GM19328 (cell line): ENCODE measurements at regions not wholly inside any gene's neighbourhood (a gene's known extent, or its start where the extent isn't known, plus 50 kb on each side); places are given as distances from the start of the nearest gene placed in this dataset.
"Not testable (repeated sequence)": the region's sequence is repeated elsewhere in the genome, so short reads cannot be mapped to it uniquely, and the experiment has no call there.

Experiments used
- ATAC-seq: cut with Tn5 transposase; IDR thresholded peaks from one replicate; pipeline ENCODE4 v1.9.1; 2021; ENCODE audit warnings: mild to moderate bottlenecking, moderate library complexity; ENCODE audit not compliant: unreplicated experiment

GRCh38 chr11:92122561-92122960 is 102.1 kb upstream of the FAT3 start:
- ATAC-seq = no peak

GRCh38 chr11:92111287-92111686 is 113.3 kb upstream of the FAT3 start:
- no peak for ATAC-seq

GRCh38 chr11:92109466-92109865 is 115.2 kb upstream of the FAT3 start:
- no peak for ATAC-seq

GRCh38 chr11:92107331-92107730 is 117.3 kb upstream of the FAT3 start:
- no peak for ATAC-seq

- ATAC-seq = no peak
These were observed 120.3 kb upstream of the FAT3 start for GRCh38 chr11:92104349-92104748.

- no peak for ATAC-seq
These were observed 122.7 kb upstream of the FAT3 start for GRCh38 chr11:92101920-92102319.

- no peak for ATAC-seq
These were observed 125.4 kb upstream of the FAT3 start for GRCh38 chr11:92099183-92099582.

GRCh38 chr11:92098172-92098571 is 126.4 kb upstream of the FAT3 start:
- no peak for ATAC-seq

- no peak for ATAC-seq
These were observed 136.7 kb upstream of the FAT3 start for GRCh38 chr11:92087725-92088537.

- ATAC-seq = no peak
These were observed 141.5 kb upstream of the FAT3 start for GRCh38 chr11:92083123-92083522.

GRCh38 chr11:92082652-92083051 is 142.0 kb upstream of the FAT3 start:
- ATAC-seq = no peak

GRCh38 chr11:92074498-92074897 is 150.1 kb upstream of the FAT3 start:
- not testable (repeated sequence) for ATAC-seq

GRCh38 chr11:92071660-92072059 is 153.0 kb upstream of the FAT3 start:
- ATAC-seq = no peak

GRCh38 chr11:92070026-92070889 is 154.4 kb upstream of the FAT3 start:
- no peak for ATAC-seq

- ATAC-seq = no peak
These were observed 157.6 kb upstream of the FAT3 start for GRCh38 chr11:92067016-92067415.

- no peak for ATAC-seq
These were observed 163.1 kb upstream of the FAT3 start for GRCh38 chr11:92061456-92062062.

- no peak for ATAC-seq
These were observed 166.7 kb upstream of the FAT3 start for GRCh38 chr11:92057849-92058442.

- ATAC-seq = no peak
These were observed 171.4 kb upstream of the FAT3 start for GRCh38 chr11:92053216-92053615.

GRCh38 chr11:92050305-92050704 is 174.3 kb upstream of the FAT3 start:
- no peak for ATAC-seq

GRCh38 chr11:92048415-92048814 is 176.2 kb upstream of the FAT3 start:
- no peak for ATAC-seq

- no peak for ATAC-seq
These were observed 178.5 kb upstream of the FAT3 start for GRCh38 chr11:92046103-92046502.
